T-helper 2 cell treated with Interferon-gamma antibody and Interleukin-4, amounts not matched to agents 5 μg/mL and 100 μg/mL, for 36 hours (primary cell): ENCODE measurements at regions not wholly inside any gene's neighbourhood (a gene's known extent, or its start where the extent isn't known, plus 50 kb on each side); places are given as distances from the start of the nearest gene placed in this dataset.
"Not testable (repeated sequence)": the region's sequence is repeated elsewhere in the genome, so short reads cannot be mapped to it uniquely, and the experiment has no call there.

Experiments used
- DNase-seq: peaks from one replicate; pipeline ENCODE4 v3.0.0; 2021; ENCODE audit warnings: low spot score
- H3K27ac Mint-ChIP-seq: one replicate; pipeline ENCODE4 v1.8.0; 2021; ENCODE audit warnings: mild to moderate bottlenecking, mixed read lengths
- H3K27me3 Mint-ChIP-seq: one replicate; pipeline ENCODE4 v1.8.0; 2021; ENCODE audit warnings: low read depth, mixed read lengths
- H3K36me3 Mint-ChIP-seq: one replicate; pipeline ENCODE4 v1.8.0; 2021; ENCODE audit warnings: low read depth, mixed read lengths
- H3K4me1 Mint-ChIP-seq: one replicate; pipeline ENCODE4 v1.8.0; 2021; ENCODE audit warnings: low read depth, mixed read lengths
- H3K4me3 Mint-ChIP-seq: one replicate; pipeline ENCODE4 v1.8.0; 2022; ENCODE audit warnings: mild to moderate bottlenecking, moderate library complexity, mixed read lengths
- H3K9me3 Mint-ChIP-seq: one replicate; pipeline ENCODE4 v1.8.0; 2021; ENCODE audit warnings: mixed read lengths

DNA sequence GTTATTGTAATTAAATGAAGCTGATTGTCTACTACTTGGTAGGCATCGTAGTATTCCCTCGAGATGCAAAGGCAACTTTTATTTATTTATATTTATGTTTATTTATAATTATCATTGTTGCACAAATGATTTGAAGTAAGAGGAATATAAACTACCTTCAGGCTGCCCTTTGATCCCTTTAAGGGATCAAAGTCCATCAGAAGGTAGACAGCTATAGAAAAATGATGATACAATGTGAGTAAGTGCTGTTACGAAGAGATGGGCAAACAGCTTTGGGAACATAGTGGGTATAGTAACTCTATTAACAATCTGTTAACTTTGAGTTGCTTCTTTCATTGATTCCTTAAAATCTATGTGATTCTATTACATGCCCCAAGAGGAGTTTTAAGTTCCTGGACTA lies 512.8 kb upstream of the CITED2 start:
- Mint-ChIP-seq H3K27me3 (peaks cover 5% of the 10 kb centered on the region), H3K36me3 (no peaks in the 10 kb centered on the region), H3K4me3 (no peak overlapping the region), H3K27ac (no peak overlapping the region), H3K4me1 (peaks cover under 1% of the 10 kb centered on the region), H3K9me3 (no peaks in the 10 kb centered on the region)
- DNase-seq: no peak

DNA sequence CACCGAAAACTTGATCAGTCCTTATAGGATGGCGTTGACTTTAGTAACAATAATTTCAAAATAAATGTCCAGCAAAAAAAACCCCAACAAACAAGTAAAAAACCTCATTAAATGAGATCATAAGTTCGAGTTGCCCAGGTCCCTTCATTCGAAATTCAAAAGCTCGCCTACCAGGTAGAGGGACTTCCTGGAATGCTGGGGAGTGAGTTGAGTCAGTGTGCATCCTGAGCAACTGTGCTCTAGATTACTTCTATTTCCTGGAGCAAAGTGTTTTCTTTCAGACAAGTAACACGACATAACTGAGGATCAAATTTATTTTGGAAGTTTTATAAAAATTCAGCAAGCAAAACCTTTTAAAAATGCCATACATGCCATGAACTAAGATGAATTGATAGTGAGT lies 511.9 kb upstream of the CITED2 start:
- no peak overlapping the region for H3K27ac Mint-ChIP-seq
- peaks cover 2% of the 10 kb centered on the region for H3K4me1 Mint-ChIP-seq
- no peak overlapping the region for H3K4me3 Mint-ChIP-seq
- no peaks in the 10 kb centered on the region for H3K9me3 Mint-ChIP-seq
- no peak for DNase-seq
- H3K36me3 Mint-ChIP-seq: no peaks in the 10 kb centered on the region
- peaks cover 5% of the 10 kb centered on the region for H3K27me3 Mint-ChIP-seq

DNA sequence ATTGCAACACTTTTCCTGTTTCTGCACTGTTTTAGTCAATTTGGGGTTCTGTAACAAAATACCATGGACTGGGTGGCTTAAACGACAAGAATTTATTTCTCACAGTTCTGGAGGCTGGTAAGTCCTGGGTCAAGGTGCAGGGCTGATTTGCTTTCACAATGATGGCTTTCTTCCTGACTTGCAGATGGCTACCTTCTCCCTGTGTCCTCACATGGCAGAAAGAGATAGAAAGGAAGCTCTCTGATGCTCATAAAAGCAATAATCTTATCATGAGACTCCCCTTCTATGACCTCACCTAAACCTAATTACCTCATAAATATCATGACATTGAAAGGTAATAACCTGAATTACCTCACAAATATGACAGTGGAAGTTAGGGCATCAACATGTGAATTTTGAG lies 511.5 kb upstream of the CITED2 start:
- peaks cover 2% of the 10 kb centered on the region for H3K4me1 Mint-ChIP-seq
- H3K9me3 Mint-ChIP-seq: no peaks in the 10 kb centered on the region
- H3K36me3 Mint-ChIP-seq: no peaks in the 10 kb centered on the region
- H3K27me3 Mint-ChIP-seq: peaks cover 5% of the 10 kb centered on the region
- DNase-seq: no peak
- no peak overlapping the region for H3K4me3 Mint-ChIP-seq
- H3K27ac Mint-ChIP-seq: no peak overlapping the region

DNA sequence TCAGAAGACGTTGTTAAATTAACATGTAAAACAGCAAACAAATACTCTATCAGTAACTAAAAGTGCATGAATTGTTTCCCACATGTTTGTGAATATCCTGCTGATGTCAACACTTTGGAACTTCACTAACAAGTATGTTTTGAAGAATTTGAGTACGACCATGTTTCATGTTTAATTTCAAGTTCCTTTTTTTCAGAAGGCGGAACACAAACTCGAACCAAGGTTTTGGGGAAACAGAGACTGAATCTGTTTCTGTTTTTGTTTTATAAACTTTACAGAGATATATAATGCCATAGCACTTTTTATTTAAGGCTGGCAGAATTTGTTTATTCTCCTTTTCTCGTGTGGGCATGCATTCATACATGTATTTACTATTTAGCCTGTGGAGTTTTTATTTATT lies 509.3 kb upstream of the CITED2 start:
- Mint-ChIP-seq H3K9me3 (no peaks in the 10 kb centered on the region), H3K27ac (no peak overlapping the region), H3K4me3 (no peak overlapping the region), H3K27me3 (peaks cover 3% of the 10 kb centered on the region), H3K36me3 (no peaks in the 10 kb centered on the region), H3K4me1 (peaks cover 2% of the 10 kb centered on the region)
- DNase-seq: no peak

DNA sequence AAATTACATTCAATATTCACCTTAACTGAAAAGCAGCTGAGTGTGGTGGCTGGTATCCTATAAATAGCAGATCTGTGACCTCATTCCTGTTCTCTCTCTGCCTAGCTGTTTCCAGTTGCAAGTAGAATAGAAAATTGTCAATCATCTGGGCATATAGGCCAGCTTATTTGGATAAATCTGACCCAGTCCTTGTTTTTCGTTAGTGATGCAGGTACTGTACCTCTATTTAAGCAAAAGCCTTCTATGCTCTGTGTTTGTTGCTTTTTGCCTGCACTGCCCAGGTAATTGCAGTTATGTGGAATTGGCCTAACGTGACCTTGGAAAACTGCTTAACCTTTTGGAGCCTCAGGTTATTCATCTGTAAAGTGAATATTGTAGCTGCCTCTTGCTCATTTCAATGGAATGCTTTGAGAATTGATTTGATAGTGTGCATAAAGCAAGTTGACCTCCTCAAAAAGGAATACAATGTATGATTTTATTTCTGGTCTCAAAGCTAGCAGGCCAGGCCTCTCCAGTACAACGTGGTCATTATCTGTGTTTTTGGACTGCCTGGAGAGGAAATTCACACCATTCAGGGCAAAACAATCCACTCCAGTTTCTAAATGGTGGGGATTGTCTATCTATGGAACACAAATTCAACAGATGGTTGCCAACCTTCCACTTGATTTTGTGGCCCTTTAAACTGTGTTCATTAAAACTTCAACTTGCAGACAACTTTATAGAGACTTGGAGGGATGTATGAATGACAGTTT lies 508.7 kb upstream of the CITED2 start:
- Mint-ChIP-seq H3K4me3 (no peak overlapping the region), H3K36me3 (no peaks in the 10 kb centered on the region), H3K27ac (no peak overlapping the region), H3K4me1 (peaks cover 2% of the 10 kb centered on the region), H3K27me3 (peaks cover 5% of the 10 kb centered on the region), H3K9me3 (no peaks in the 10 kb centered on the region)
- DNase-seq: no peak

DNA sequence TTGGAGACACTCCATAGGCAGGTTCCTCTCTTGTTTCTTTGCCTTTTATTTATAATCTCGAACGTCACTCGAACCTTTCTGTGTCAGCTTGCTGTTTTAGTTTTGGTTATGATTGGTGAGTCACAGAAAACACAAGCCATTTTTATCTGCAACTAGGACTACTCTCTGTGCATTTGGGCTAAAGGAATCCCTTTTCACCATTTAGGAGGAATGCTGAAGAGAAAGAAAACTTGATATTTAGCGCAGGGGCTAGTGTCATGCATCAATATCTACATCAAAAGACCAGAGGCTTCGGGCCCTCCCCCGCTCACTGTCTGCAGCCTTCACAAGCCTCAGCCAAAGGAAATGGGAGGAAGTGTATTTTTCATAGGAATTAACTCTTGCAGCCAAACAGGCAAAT lies 507.8 kb upstream of the CITED2 start:
- Mint-ChIP-seq H3K4me3 (no peak overlapping the region), H3K27me3 (peaks cover 5% of the 10 kb centered on the region), H3K4me1 (peaks cover 2% of the 10 kb centered on the region), H3K9me3 (no peaks in the 10 kb centered on the region), H3K27ac (no peak overlapping the region), H3K36me3 (no peaks in the 10 kb centered on the region)
- DNase-seq: no peak

DNA sequence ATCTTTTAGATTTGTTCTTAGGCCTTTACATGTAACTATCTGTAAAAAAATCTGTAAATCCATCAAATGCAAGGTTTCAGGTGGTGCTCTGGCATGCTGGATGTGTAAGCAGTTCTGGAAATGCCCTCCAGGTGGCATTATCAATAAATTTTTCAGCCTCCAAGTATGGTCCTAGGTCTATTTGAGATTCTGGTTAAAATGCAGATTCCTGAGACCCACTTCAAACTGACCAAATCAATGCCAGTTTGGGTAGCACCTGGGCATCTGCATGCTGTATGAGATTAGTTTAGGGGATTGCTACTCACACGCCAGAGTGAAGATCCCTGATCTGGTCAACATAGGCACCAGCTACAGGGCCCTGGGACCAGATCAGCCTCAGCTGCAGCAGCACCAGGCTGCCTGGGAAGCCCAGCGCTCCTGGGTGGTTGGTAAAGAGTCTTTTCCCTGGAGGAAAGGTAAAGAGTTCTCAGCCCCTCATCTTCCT lies 507.3 kb upstream of the CITED2 start:
- peaks cover 2% of the 10 kb centered on the region for H3K4me1 Mint-ChIP-seq
- no peaks in the 10 kb centered on the region for H3K36me3 Mint-ChIP-seq
- H3K9me3 Mint-ChIP-seq: no peaks in the 10 kb centered on the region
- H3K4me3 Mint-ChIP-seq: no peak overlapping the region
- peaks cover 3% of the 10 kb centered on the region for H3K27me3 Mint-ChIP-seq
- DNase-seq: no peak
- H3K27ac Mint-ChIP-seq: no peak overlapping the region

DNA sequence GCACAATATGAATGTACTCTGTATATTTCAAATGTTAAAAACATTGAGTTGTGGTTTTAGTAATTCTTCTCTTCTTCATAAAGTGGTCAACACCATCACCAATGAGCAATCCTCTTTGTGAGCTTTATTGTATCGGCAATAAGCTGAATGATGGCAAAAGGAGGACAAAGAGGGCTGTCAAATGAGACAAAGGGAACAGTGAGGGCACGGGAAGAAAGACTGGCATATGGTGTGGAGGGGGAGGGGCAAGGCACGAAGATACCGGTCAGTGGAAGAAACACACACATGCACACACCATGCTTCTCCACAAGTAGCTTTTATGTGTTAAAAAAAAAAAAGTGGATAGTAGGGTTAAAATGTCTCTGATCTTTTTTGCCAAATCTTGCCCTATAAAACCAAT lies 506.8 kb upstream of the CITED2 start:
- H3K27me3 Mint-ChIP-seq: peaks cover 3% of the 10 kb centered on the region
- no peak for DNase-seq
- peaks cover 2% of the 10 kb centered on the region for H3K4me1 Mint-ChIP-seq
- no peaks in the 10 kb centered on the region for H3K9me3 Mint-ChIP-seq
- no peaks in the 10 kb centered on the region for H3K36me3 Mint-ChIP-seq
- H3K27ac Mint-ChIP-seq: no peak overlapping the region
- H3K4me3 Mint-ChIP-seq: no peak overlapping the region

DNA sequence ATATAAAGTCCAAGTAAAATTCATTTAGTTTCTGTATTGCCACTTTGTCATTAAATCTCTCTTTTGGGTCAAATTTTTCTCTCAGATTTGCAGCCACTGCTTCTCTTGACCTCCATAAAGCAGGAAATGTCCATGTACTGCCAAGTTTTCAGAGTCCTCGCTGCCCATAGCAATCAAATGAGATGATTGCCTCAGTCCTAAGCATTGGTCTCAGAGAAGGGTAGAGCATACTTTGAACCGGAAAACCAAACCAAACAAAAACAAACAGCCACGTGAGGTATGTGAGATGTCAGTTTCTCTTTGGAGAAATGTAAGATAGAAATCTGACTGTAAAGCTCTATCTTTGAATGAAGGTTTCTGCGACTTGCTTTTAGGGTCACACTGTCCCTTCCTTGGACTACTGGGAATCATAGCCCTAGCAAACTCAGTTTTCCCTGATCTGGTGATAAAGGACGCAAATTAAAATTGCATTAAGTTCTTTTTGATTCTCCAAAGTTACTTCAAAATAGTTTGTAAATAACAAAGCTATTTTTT lies 505.4 kb upstream of the CITED2 start:
- H3K4me1 Mint-ChIP-seq: peaks cover 2% of the 10 kb centered on the region
- no peak overlapping the region for H3K4me3 Mint-ChIP-seq
- no peak for DNase-seq
- H3K36me3 Mint-ChIP-seq: no peaks in the 10 kb centered on the region
- no peaks in the 10 kb centered on the region for H3K9me3 Mint-ChIP-seq
- no peak overlapping the region for H3K27ac Mint-ChIP-seq
- H3K27me3 Mint-ChIP-seq: peaks cover 6% of the 10 kb centered on the region

DNA sequence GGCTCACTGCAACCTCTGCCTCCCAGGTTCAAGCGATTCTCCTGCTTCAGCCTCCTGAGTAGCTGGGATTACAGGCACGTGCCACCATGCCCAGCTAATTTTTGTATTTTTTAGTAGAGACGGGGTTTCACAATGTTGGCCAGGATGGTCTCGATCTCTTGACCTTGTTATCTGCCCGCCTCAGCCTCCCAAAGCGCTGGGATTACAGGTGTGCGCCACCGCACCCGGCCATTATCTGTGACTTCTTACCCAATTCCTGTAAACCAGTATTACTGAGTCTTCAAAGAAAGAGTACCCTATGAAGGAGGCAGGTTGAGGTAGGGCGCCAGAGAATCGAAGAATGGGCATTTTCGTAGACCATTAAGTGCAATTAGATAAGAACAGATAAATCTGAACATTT lies 504.8 kb upstream of the CITED2 start:
- H3K36me3 Mint-ChIP-seq, DNase-seq, H3K27me3 Mint-ChIP-seq, H3K4me3 Mint-ChIP-seq, H3K27ac Mint-ChIP-seq, H3K4me1 Mint-ChIP-seq, H3K9me3 Mint-ChIP-seq: not testable (repeated sequence)

DNA sequence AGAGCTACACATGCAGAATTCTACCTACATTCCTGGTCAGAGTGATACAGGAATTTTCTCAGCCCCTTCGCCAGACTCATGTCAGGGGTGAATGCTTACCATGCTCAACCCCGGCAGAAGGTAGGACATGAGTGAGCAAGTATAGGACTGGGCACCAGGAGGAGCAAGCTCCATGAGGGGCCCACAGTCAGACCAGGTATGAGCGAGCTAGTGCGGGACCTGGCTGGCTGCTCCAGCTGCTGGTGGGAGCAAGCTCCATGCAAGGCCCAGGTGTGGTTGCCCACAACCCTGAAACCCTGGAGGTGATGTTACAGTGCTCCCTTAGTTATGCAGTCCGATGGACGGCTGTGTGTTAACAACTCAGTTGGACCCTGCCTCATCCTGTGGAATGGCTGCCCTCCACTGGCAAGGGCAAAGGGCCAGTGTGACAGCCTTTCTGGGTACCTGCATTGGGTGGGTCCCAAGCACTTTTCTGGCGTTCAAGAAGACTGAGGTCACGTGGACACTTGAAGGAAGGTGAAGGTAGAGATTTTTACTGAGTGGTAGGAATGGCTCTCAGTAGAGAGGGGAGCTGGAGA lies 503.5 kb upstream of the CITED2 start:
- no peak for DNase-seq
- H3K27ac Mint-ChIP-seq: no peak overlapping the region
- peaks cover 2% of the 10 kb centered on the region for H3K4me1 Mint-ChIP-seq
- no peak overlapping the region for H3K4me3 Mint-ChIP-seq
- H3K9me3 Mint-ChIP-seq: no peaks in the 10 kb centered on the region
- H3K27me3 Mint-ChIP-seq: peaks cover 6% of the 10 kb centered on the region
- no peaks in the 10 kb centered on the region for H3K36me3 Mint-ChIP-seq

DNA sequence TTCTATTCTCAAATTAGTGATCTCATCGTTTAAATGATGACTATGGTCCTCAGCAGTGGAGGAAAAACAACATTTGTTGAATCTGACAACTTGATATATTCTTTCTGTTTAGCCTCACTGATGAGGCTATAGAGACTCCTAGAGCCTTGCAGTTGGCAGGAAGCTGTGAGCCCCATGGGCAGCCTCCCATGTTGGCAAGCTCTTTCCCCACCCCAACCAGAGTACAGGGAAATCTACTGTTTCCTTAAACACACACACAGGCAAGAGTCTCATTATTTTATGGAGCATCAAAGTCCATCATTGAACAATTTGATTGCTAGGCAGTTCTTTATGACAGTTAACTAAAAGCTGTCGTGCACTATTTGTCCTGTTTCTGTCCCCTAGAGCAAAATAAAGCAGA lies 498.2 kb upstream of the CITED2 start:
- Mint-ChIP-seq H3K4me3 (no peak overlapping the region), H3K36me3 (no peaks in the 10 kb centered on the region), H3K9me3 (no peaks in the 10 kb centered on the region), H3K27me3 (peaks cover 8% of the 10 kb centered on the region), H3K4me1 (no peaks in the 10 kb centered on the region), H3K27ac (no peak overlapping the region)
- no peak for DNase-seq

DNA sequence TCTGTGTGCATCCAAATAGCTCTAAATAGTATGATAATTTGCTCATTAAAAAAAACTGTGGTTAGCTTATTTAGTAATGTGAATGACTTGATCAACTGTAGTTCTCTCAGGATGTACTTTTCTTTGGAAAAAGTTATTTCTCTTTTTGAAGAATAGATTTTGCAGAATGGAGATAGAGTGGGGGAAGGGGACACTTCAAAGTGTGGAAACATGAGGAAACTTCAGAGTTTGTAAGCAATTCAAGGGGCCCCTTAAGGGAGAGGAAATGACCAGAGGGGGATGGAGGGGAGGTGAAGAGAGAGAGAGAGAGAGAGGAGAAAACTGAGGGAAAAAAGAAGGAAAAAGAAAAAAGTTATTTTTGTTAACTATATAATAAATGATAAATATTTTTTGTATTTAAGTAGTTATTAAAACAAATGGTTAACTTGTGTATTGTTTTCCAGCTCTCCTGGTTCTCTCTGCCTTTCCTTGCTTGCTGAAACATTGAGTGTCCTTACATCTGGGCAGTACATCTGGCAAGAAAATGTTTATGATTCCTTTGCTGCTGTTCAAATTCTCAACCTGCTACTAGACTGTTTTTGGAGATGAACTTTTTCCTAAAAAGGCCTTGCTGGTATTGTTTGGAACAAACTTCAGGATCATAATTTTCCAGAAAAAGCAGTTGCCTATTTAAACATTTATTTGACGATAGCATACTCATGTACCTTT lies 497.5 kb upstream of the CITED2 start:
- Mint-ChIP-seq H3K27me3 (peaks cover 8% of the 10 kb centered on the region), H3K9me3 (no peaks in the 10 kb centered on the region), H3K4me1 (no peaks in the 10 kb centered on the region), H3K36me3 (no peaks in the 10 kb centered on the region), H3K4me3 (no peak overlapping the region), H3K27ac (no peak overlapping the region)
- no peak for DNase-seq

DNA sequence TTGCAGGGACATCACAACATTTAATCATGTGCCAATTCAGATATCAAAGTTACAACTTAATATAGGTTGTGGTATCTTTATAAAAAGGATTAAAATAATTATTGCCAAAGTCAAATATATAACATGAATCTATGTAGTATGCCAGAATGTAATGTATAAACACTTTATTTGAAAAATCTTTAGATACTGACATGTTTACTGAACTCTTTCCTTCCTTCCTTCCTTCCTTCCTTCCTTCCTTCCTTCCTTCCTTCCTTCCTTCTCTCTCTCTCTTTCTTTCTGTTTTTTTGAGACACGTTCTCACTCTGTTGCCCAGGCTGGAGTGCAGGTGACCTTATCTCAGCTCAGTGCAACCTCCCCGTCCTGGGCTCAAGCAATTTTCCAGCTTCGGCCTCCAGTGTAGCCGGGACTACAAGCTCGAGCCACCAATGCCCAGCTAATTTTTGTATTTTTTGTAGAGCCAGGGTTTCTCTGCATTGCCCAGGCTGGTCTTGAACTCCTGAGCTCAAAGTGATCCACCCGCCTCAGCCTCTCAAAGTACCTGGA lies 496.8 kb upstream of the CITED2 start:
- H3K9me3 Mint-ChIP-seq: no peaks in the 10 kb centered on the region
- no peak overlapping the region for H3K4me3 Mint-ChIP-seq
- H3K4me1 Mint-ChIP-seq: no peaks in the 10 kb centered on the region
- no peak for DNase-seq
- no peaks in the 10 kb centered on the region for H3K36me3 Mint-ChIP-seq
- no peak overlapping the region for H3K27ac Mint-ChIP-seq
- peaks cover 8% of the 10 kb centered on the region for H3K27me3 Mint-ChIP-seq
